Prostate gland (tissue), 2 donors: ENCODE measurements at regions not wholly inside any gene's neighbourhood (a gene's known extent, or its start where the extent isn't known, plus 50 kb on each side); places are given as distances from the start of the nearest gene placed in this dataset.

ENCODE experiments used
- DNase-seq: peaks from one replicate; pipeline ENCODE4 v3.0.0-alpha.2; 2019; ENCODE audit warnings: low spot score
- H3K27ac ChIP-seq, 2 donors: fragments of 200-600 bp; sonication (generic); 2 replicates each; pipeline ENCODE4 v1.5.1; 2017 to 2019
- H3K27me3 ChIP-seq: fragments of 200-600 bp; sonication (generic); replicated peaks from 2 replicates; pipeline ENCODE4 v1.5.1; 2019; ENCODE audit not compliant: insufficient read depth
- H3K36me3 ChIP-seq, 2 donors: fragments of 200-600 bp; sonication (generic); 1 replicate in 1 of 2; 2 replicates in 1 of 2; pipeline versions ENCODE4 v1.5.1 to v1.8.1; 2017 to 2019
- H3K4me1 ChIP-seq: fragments of 200-600 bp; sonication (generic); replicated peaks from 2 replicates; pipeline ENCODE4 v1.5.1; 2019
- H3K4me3 ChIP-seq, 2 donors: fragments of 200-600 bp; sonication (generic); 2 replicates each; pipeline ENCODE4 v1.5.1; 2017 to 2019
- H3K9me3 ChIP-seq: fragments of 200-600 bp; sonication (generic); 2 replicates; pipeline ENCODE4 v1.5.1; 2017
- POLR2A ChIP-seq: fragments of 450-650 bp; IDR thresholded peaks from one replicate; pipeline ENCODE4 v1.6.1; 2016; ENCODE audit warnings: antibody characterized with exemption, mild to moderate bottlenecking
- POLR2AphosphoS5 ChIP-seq: sonication (generic); formaldehyde crosslinking; IDR thresholded peaks from one replicate; pipeline ENCODE4 v1.6.1; 2017; ENCODE audit warnings: antibody characterized with exemption
- intact Hi-C: fragments of 100-400 bp; cut with DNase I; formaldehyde crosslinking; loops from one replicate; pipeline ENCODE4 v1.14.2; 2022
- small RNA-seq, 2 donors: library from RNA; depleted of rRNA; stranded (forward); fragments of <200 nt; gene quantifications; one replicate each; pipeline ENCODE3, GENCODE V24; 2016
- TF ChIP-seq, protein P1 (sequence below), 4 experiments: fragments of 200-600 bp in 2 of 4; fragments of 450-650 bp in 2 of 4; sonication (generic) in 2 of 4; IDR thresholded peaks; 1 replicate in 3 of 4; 2 replicates in 1 of 4; pipeline ENCODE4 v1.5.1; 2016 to 2019; ENCODE audit warnings: antibody characterized with exemption in 4 of 4, mild to moderate bottlenecking in 2 of 4, moderate library complexity in 2 of 4

DNA sequence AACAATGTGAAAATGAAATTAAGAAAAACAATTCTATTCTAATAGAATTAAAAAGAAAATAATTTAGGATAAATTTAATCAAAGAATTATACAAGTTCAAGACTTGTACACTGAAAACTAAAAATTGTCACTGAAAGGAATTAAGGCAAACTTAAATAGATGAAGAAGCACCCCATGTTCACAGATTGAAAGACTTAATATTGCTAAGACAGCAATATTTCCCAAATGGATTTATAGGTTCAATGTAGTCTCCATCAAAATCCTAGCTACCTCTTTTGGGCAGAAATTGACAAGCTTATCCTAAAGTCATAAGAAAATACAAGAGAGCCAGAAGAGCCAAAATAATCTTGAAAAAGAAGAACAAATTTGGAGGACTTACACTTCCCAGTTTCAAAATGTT, 53.5 kb upstream of the UBE3A start:
- intact Hi-C loops: no loop called here
- DNase-seq: no peak

More for the DNA sequence above, 53.5 kb upstream of the UBE3A start:
- TF ChIP-seq POLR2A (no peak), POLR2AphosphoS5 (no peak)
- TF ChIP-seq, protein P1, sequence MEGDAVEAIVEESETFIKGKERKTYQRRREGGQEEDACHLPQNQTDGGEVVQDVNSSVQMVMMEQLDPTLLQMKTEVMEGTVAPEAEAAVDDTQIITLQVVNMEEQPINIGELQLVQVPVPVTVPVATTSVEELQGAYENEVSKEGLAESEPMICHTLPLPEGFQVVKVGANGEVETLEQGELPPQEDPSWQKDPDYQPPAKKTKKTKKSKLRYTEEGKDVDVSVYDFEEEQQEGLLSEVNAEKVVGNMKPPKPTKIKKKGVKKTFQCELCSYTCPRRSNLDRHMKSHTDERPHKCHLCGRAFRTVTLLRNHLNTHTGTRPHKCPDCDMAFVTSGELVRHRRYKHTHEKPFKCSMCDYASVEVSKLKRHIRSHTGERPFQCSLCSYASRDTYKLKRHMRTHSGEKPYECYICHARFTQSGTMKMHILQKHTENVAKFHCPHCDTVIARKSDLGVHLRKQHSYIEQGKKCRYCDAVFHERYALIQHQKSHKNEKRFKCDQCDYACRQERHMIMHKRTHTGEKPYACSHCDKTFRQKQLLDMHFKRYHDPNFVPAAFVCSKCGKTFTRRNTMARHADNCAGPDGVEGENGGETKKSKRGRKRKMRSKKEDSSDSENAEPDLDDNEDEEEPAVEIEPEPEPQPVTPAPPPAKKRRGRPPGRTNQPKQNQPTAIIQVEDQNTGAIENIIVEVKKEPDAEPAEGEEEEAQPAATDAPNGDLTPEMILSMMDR (IDR thresholded peaks at IDR 0.05): no peak
- Histone ChIP-seq H3K4me3 (no peak overlapping the region), H3K27me3 (no peaks in the 10 kb centered on the region), H3K4me1 (no peaks in the 10 kb centered on the region), H3K36me3 (no peaks in the 10 kb centered on the region), H3K27ac (no peak overlapping the region), H3K9me3 (no peaks in the 10 kb centered on the region)

Small RNA genes in the stretch of these regions (small RNA-seq; reads per million reads assigned to genes)
- gene AC023449.1: 0 reads per million in 2 donors
